ENCODE measurements at regions not wholly inside any gene's neighbourhood (a gene's known extent, or its start where the extent isn't known, plus 50 kb on each side); places are given as distances from the start of the nearest gene placed in this dataset.
A peak's percentile ranks its signal among the peaks of the same experiment; 100 is the strongest.

DNA sequence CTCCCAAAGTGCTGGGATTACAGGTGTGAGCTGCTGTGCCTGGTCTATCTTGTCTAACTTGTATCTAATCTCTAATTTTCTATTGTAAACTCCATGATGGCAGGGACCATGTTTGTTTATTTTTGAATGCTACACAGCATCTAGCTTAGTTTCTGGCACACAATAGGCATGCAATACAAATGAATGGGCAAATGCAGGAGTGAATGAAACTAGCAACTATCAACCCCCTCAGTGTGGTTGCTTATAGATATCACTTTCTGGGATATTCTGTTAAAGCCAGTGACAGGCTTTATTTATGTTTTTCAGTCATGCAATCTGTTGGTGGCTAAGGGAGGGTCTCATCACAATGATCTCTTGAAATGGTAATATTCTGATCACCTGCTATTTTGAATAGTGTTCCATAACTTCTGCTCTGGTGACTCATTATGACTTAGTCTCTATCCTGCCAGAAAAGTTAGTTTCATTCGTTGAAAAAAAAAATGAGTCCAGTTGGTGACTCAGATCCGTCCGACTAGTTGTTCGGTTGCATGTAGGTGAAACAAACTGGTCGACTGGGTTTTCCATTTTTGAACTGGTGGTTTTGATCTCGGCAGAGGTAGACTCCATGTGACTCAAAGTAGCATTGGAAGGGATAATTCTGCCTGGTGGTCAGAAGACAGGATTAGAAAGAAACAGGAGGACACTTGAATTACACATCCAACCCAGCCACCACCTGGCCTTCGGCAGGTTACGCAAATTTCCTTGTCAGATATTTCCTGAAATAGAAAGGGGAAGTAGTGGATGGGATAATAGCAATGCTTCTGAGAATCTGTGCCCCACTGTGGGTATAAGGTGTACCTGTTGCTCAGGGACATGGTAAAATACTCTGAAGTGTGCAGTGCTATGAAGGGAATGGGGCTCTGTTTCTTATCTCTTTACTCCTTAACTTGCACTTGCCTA lies 76.8 kb downstream of the GATA3 start (continued):
- TF ChIP-seq, protein P1, sequence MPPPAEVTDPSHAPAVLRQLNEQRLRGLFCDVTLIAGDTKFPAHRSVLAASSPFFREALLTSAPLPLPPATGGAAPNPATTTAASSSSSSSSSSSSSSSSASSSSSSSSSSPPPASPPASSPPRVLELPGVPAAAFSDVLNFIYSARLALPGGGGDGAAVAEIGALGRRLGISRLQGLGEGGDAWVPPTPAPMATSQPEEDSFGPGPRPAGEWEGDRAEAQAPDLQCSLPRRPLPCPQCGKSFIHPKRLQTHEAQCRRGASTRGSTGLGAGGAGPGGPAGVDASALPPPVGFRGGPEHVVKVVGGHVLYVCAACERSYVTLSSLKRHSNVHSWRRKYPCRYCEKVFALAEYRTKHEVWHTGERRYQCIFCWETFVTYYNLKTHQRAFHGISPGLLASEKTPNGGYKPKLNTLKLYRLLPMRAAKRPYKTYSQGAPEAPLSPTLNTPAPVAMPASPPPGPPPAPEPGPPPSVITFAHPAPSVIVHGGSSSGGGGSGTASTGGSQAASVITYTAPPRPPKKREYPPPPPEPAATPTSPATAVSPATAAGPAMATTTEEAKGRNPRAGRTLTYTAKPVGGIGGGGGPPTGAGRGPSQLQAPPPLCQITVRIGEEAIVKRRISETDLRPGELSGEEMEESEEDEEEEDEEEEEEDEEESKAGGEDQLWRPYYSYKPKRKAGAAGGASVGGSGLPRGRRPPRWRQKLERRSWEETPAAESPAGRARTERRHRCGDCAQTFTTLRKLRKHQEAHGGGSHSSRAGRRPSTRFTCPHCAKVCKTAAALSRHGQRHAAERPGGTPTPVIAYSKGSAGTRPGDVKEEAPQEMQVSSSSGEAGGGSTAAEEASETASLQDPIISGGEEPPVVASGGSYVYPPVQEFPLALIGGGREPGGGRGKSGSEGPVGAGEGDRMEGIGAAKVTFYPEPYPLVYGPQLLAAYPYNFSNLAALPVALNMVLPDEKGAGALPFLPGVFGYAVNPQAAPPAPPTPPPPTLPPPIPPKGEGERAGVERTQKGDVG (CRISPR knock-in tag; IDR thresholded peaks at IDR 0.05), result no peak
- TF ChIP-seq, protein P2, sequence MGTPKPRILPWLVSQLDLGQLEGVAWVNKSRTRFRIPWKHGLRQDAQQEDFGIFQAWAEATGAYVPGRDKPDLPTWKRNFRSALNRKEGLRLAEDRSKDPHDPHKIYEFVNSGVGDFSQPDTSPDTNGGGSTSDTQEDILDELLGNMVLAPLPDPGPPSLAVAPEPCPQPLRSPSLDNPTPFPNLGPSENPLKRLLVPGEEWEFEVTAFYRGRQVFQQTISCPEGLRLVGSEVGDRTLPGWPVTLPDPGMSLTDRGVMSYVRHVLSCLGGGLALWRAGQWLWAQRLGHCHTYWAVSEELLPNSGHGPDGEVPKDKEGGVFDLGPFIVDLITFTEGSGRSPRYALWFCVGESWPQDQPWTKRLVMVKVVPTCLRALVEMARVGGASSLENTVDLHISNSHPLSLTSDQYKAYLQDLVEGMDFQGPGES (IDR thresholded peaks at IDR 0.05), result no peak
- TF ChIP-seq CHD4 (IDR thresholded peaks at IDR 0.05), result no peak
- TF ChIP-seq EZH2 (IDR thresholded peaks at IDR 0.05; ENCODE audit: borderline replicate concordance, control insufficient read depth, low read depth, low read length), result no peak
- TF ChIP-seq, protein P3, sequence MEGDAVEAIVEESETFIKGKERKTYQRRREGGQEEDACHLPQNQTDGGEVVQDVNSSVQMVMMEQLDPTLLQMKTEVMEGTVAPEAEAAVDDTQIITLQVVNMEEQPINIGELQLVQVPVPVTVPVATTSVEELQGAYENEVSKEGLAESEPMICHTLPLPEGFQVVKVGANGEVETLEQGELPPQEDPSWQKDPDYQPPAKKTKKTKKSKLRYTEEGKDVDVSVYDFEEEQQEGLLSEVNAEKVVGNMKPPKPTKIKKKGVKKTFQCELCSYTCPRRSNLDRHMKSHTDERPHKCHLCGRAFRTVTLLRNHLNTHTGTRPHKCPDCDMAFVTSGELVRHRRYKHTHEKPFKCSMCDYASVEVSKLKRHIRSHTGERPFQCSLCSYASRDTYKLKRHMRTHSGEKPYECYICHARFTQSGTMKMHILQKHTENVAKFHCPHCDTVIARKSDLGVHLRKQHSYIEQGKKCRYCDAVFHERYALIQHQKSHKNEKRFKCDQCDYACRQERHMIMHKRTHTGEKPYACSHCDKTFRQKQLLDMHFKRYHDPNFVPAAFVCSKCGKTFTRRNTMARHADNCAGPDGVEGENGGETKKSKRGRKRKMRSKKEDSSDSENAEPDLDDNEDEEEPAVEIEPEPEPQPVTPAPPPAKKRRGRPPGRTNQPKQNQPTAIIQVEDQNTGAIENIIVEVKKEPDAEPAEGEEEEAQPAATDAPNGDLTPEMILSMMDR (IDR thresholded peaks at IDR 0.05 in 2 of 3, conservative IDR thresholded peaks at IDR 0.05 in 1 of 3; ENCODE audit: control insufficient read depth in 2 of 3, extremely low read depth in 1 of 3, insufficient read depth in 1 of 3, low read depth in 3 of 3, low read length in 3 of 3), result no peak
- no peak for TF ChIP-seq POLR2AphosphoS5 (IDR thresholded peaks at IDR 0.05; ENCODE audit: low read length)
- no peak for TF ChIP-seq ATF7 (IDR thresholded peaks at IDR 0.05; ENCODE audit: low read depth)
- TF ChIP-seq, protein P4, sequence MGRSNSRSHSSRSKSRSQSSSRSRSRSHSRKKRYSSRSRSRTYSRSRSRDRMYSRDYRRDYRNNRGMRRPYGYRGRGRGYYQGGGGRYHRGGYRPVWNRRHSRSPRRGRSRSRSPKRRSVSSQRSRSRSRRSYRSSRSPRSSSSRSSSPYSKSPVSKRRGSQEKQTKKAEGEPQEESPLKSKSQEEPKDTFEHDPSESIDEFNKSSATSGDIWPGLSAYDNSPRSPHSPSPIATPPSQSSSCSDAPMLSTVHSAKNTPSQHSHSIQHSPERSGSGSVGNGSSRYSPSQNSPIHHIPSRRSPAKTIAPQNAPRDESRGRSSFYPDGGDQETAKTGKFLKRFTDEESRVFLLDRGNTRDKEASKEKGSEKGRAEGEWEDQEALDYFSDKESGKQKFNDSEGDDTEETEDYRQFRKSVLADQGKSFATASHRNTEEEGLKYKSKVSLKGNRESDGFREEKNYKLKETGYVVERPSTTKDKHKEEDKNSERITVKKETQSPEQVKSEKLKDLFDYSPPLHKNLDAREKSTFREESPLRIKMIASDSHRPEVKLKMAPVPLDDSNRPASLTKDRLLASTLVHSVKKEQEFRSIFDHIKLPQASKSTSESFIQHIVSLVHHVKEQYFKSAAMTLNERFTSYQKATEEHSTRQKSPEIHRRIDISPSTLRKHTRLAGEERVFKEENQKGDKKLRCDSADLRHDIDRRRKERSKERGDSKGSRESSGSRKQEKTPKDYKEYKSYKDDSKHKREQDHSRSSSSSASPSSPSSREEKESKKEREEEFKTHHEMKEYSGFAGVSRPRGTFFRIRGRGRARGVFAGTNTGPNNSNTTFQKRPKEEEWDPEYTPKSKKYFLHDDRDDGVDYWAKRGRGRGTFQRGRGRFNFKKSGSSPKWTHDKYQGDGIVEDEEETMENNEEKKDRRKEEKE (IDR thresholded peaks at IDR 0.05), result no peak
- TF ChIP-seq NFYB (IDR thresholded peaks at IDR 0.05; ENCODE audit: insufficient read depth, low read depth, low read length), result no peak
- no peak for TF ChIP-seq MYC (IDR thresholded peaks at IDR 0.05; ENCODE audit: insufficient read depth, insufficient read length, insufficient replicate concordance, low read length, severe bottlenecking)
- TF ChIP-seq, protein P5, sequence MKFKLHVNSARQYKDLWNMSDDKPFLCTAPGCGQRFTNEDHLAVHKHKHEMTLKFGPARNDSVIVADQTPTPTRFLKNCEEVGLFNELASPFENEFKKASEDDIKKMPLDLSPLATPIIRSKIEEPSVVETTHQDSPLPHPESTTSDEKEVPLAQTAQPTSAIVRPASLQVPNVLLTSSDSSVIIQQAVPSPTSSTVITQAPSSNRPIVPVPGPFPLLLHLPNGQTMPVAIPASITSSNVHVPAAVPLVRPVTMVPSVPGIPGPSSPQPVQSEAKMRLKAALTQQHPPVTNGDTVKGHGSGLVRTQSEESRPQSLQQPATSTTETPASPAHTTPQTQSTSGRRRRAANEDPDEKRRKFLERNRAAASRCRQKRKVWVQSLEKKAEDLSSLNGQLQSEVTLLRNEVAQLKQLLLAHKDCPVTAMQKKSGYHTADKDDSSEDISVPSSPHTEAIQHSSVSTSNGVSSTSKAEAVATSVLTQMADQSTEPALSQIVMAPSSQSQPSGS (IDR thresholded peaks at IDR 0.05; ENCODE audit: low read length), result peak; percentile 94
- no peak for TF ChIP-seq ZSCAN29 (IDR thresholded peaks at IDR 0.05)
- TF ChIP-seq CBFB (IDR thresholded peaks at IDR 0.05; ENCODE audit: low read depth), result peak; percentile 89
- no peak for TF ChIP-seq CBX3 (IDR thresholded peaks at IDR 0.05; ENCODE audit: borderline replicate concordance, low read depth)
